ENCODE measurements at regions not wholly inside any gene's neighbourhood (a gene's known extent, or its start where the extent isn't known, plus 50 kb on each side); places are given as distances from the start of the nearest gene placed in this dataset.

GRCh38 chr9:109967651-109968642, 187.9 kb downstream of the PALM2AKAP2 start:
- TF ChIP-seq CTCF (IDR thresholded peaks at IDR 0.05; ENCODE audit: borderline replicate concordance, extremely low read depth, low read length, poor library complexity, severe bottlenecking), result no peak
- TF ChIP-seq EZH2 (IDR thresholded peaks at IDR 0.05; ENCODE audit: borderline replicate concordance, low read depth, low read length, severe bottlenecking), result no peak
- Histone ChIP-seq H3K36me3 (ENCODE audit: insufficient read depth, low read length) (no peaks in the 10 kb centered on the region), H3K27ac (ENCODE audit: low read length) (no peak overlapping the region), H3K4me2 (ENCODE audit: insufficient read depth, low read length) (no peak overlapping the region), H3K9ac (ENCODE audit: low read depth, low read length) (no peak overlapping the region), H3K4me1 (ENCODE audit: insufficient read depth, low read length) (no peaks in the 10 kb centered on the region), H3K27me3 (ENCODE audit: insufficient read depth, low read length, poor library complexity) (no peaks in the 10 kb centered on the region), H3K9me3 (ENCODE audit: insufficient read depth, low read length, severe bottlenecking) (no peaks in the 10 kb centered on the region), H2AFZ (ENCODE audit: low read depth, low read length) (no peak overlapping the region), H3K79me2 (ENCODE audit: insufficient read depth, low read length) (no peaks in the 10 kb centered on the region), H3K4me3 (ENCODE audit: low read depth in 1 of 2, low read length in 2 of 2) (no peak overlapping the region), H4K20me1 (ENCODE audit: insufficient read depth, low read length) (no peaks in the 10 kb centered on the region)
- ATAC-seq (ENCODE audit: insufficient read depth, low read depth) (no peak; the same call in 2 of the 3 replicates), DNase-seq (no peak)

GRCh38 chr9:109969011-109969410, 189.0 kb downstream of the PALM2AKAP2 start:
- Histone ChIP-seq H4K20me1 (ENCODE audit: insufficient read depth, low read length) (no peaks in the 10 kb centered on the region), H3K27me3 (ENCODE audit: insufficient read depth, low read length, poor library complexity) (no peaks in the 10 kb centered on the region), H3K36me3 (ENCODE audit: insufficient read depth, low read length) (no peaks in the 10 kb centered on the region), H3K79me2 (ENCODE audit: insufficient read depth, low read length) (no peaks in the 10 kb centered on the region), H3K9ac (ENCODE audit: low read depth, low read length) (no peak overlapping the region), H3K4me1 (ENCODE audit: insufficient read depth, low read length) (no peaks in the 10 kb centered on the region), H2AFZ (ENCODE audit: low read depth, low read length) (no peak overlapping the region), H3K4me2 (ENCODE audit: insufficient read depth, low read length) (no peak overlapping the region), H3K9me3 (ENCODE audit: insufficient read depth, low read length, severe bottlenecking) (no peaks in the 10 kb centered on the region), H3K27ac (ENCODE audit: low read length) (no peak overlapping the region), H3K4me3 (ENCODE audit: low read depth in 1 of 2, low read length in 2 of 2) (no peak overlapping the region)
- DNase-seq (no peak), ATAC-seq (ENCODE audit: insufficient read depth, low read depth) (peak; percentile 43; the same call in 1 of the 3 replicates)
- peak; percentile 17 for TF ChIP-seq CTCF (IDR thresholded peaks at IDR 0.05; ENCODE audit: borderline replicate concordance, extremely low read depth, low read length, poor library complexity, severe bottlenecking)
- TF ChIP-seq EZH2 (IDR thresholded peaks at IDR 0.05; ENCODE audit: borderline replicate concordance, low read depth, low read length, severe bottlenecking), result no peak

GRCh38 chr9:109969573-109970237, 189.7 kb downstream of the PALM2AKAP2 start:
- Histone ChIP-seq H4K20me1 (ENCODE audit: insufficient read depth, low read length) (no peaks in the 10 kb centered on the region), H2AFZ (ENCODE audit: low read depth, low read length) (no peak overlapping the region), H3K79me2 (ENCODE audit: insufficient read depth, low read length) (no peaks in the 10 kb centered on the region), H3K4me3 (ENCODE audit: low read depth in 1 of 2, low read length in 2 of 2) (no peak overlapping the region), H3K27me3 (ENCODE audit: insufficient read depth, low read length, poor library complexity) (no peaks in the 10 kb centered on the region), H3K36me3 (ENCODE audit: insufficient read depth, low read length) (no peaks in the 10 kb centered on the region), H3K9ac (ENCODE audit: low read depth, low read length) (no peak overlapping the region), H3K4me1 (ENCODE audit: insufficient read depth, low read length) (no peaks in the 10 kb centered on the region), H3K27ac (ENCODE audit: low read length) (no peak overlapping the region), H3K4me2 (ENCODE audit: insufficient read depth, low read length) (no peak overlapping the region), H3K9me3 (ENCODE audit: insufficient read depth, low read length, severe bottlenecking) (no peaks in the 10 kb centered on the region)
- ATAC-seq (ENCODE audit: insufficient read depth, low read depth) (no peak), DNase-seq (no peak)
- TF ChIP-seq EZH2 (IDR thresholded peaks at IDR 0.05; ENCODE audit: borderline replicate concordance, low read depth, low read length, severe bottlenecking) (no peak), CTCF (IDR thresholded peaks at IDR 0.05; ENCODE audit: borderline replicate concordance, extremely low read depth, low read length, poor library complexity, severe bottlenecking) (no peak)

All from DND-41 (cell line).